DOHH2 (cell line): ENCODE measurements at regions not wholly inside any gene's neighbourhood (a gene's known extent, or its start where the extent isn't known, plus 50 kb on each side); places are given as distances from the start of the nearest gene placed in this dataset.

Source experiments
- H3F3A ChIP-seq: fragments of 200-600 bp; sonication (generic), shearing (Covaris generic); 2 replicates; pipeline ENCODE4 v1.6.0; 2016; ENCODE audit warnings: antibody characterized with exemption, mild to moderate bottlenecking; ENCODE audit not compliant: control insufficient read depth, insufficient read depth
- H3K27ac ChIP-seq: fragments of 200-600 bp; sonication (generic); 2 replicates; pipeline ENCODE4 v1.5.1; 2014; ENCODE audit warnings: low read depth, mild to moderate bottlenecking, low read length, moderate library complexity
- H3K27me3 ChIP-seq: fragments of 200-600 bp; sonication (generic); 2 replicates; pipeline ENCODE4 v1.6.1; 2014; ENCODE audit warnings: mild to moderate bottlenecking, low read length, mixed read lengths; ENCODE audit not compliant: control insufficient read depth
- H3K36me3 ChIP-seq: fragments of 200-600 bp; sonication (generic); 2 replicates; pipeline ENCODE4 v1.6.1; 2014; ENCODE audit warnings: mild to moderate bottlenecking, low read length, moderate library complexity, mixed read lengths; ENCODE audit not compliant: control insufficient read depth
- H3K4me1 ChIP-seq: fragments of 200-600 bp; sonication (generic); 2 replicates; pipeline ENCODE4 v1.6.1; 2014; ENCODE audit warnings: mild to moderate bottlenecking, low read length, mixed read lengths; ENCODE audit not compliant: control insufficient read depth
- H3K4me2 ChIP-seq: fragments of 200-600 bp; sonication (generic); 2 replicates; pipeline ENCODE4 v1.6.0; 2014; ENCODE audit warnings: mild to moderate bottlenecking, low read length, moderate library complexity
- H3K4me3 ChIP-seq: fragments of 200-600 bp; sonication (generic); 2 replicates; pipeline ENCODE4 v1.5.1; 2014; ENCODE audit warnings: mild to moderate bottlenecking, low read length, mixed read lengths
- H3K79me2 ChIP-seq: fragments of 200-600 bp; sonication (generic); 2 replicates; pipeline ENCODE4 v1.6.1; 2014; ENCODE audit warnings: mild to moderate bottlenecking, low read length, mixed read lengths; ENCODE audit not compliant: control insufficient read depth
- H3K9me2 ChIP-seq: fragments of 200-600 bp; sonication (generic); replicated peaks from 2 replicates; pipeline ENCODE4 v1.6.1; 2014; ENCODE audit warnings: mild to moderate bottlenecking, low read length, mixed read lengths; ENCODE audit not compliant: control insufficient read depth
- H3K9me3 ChIP-seq: fragments of 200-600 bp; sonication (generic); 2 replicates; pipeline ENCODE4 v1.6.1; 2014; ENCODE audit warnings: antibody characterized with exemption, low read length, mixed read lengths; ENCODE audit not compliant: control insufficient read depth, insufficient read depth
- H4K20me1 ChIP-seq: fragments of 200-600 bp; sonication (generic); 2 replicates; pipeline ENCODE4 v1.6.0; 2014; ENCODE audit warnings: low read depth, mild to moderate bottlenecking, antibody characterized with exemption, low read length, moderate library complexity; ENCODE audit not compliant: control insufficient read depth, insufficient read depth
- EZH2phosphoT487 ChIP-seq: fragments of 200-600 bp; sonication (generic); IDR thresholded peaks from 2 replicates; pipeline ENCODE4 v1.6.1; 2017; ENCODE audit warnings: borderline replicate concordance, mild to moderate bottlenecking, antibody characterized with exemption, low read length, moderate library complexity, mixed read lengths
- TF ChIP-seq, protein P1 (sequence below): fragments of 200-600 bp; sonication (generic); IDR thresholded peaks from one replicate; pipeline ENCODE4 v1.5.1; 2014; ENCODE audit warnings: antibody characterized with exemption, mild to moderate bottlenecking, low read depth, low read length; ENCODE audit not compliant: poor library complexity, severe bottlenecking

DNA sequence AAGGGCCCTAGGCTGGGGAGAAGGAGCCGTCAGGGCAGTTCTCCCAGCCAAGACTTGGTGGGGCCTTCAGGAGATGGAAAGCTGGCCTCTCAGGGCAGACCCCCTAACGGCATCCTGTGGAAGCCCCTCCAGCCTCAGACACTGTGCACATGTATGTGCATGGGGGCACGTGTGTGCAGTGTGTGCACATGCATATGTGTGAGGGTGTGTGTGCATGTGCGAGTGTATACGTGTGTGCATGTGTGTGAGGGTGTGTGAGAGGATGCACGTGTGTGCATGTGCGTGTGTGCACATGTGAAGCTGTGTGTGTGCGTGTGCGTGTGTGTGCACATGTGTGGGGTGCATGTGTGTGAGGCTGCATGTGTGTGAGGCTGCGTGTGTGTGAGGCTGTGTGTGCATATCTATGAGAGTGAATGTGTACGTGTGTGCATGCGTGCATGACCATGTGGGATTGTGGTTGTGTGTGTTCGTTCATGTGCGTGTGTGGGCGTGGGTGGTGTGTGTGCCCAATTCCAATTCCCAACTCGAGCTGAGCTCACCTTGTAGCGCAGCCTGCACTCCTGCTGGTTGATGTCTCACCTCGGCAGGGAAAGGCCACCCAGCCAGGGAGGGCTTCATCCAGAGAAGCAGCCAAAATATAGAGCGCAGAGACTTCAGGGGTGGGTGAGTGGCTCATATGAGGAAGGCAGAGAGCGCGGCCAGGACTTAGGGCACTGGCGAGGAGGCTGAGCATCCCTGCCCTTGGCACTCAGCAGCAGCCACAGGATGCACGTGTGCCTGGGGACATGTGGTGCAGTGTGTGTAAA lies 142.7 kb upstream of the PPP1R26 start:
- Histone ChIP-seq H3K4me2 (no peak overlapping the region), H3K9me3 (no peaks in the 10 kb centered on the region), H3K4me1 (no peaks in the 10 kb centered on the region), H3K27ac (no peak overlapping the region), H3K9me2 (no peaks in the 10 kb centered on the region), H3K79me2 (no peaks in the 10 kb centered on the region), H4K20me1 (no peaks in the 10 kb centered on the region), H3K36me3 (no peaks in the 10 kb centered on the region), H3K4me3 (no peak overlapping the region), H3F3A (no peaks in the 10 kb centered on the region), H3K27me3 (no peaks in the 10 kb centered on the region)
- TF ChIP-seq, protein P1, sequence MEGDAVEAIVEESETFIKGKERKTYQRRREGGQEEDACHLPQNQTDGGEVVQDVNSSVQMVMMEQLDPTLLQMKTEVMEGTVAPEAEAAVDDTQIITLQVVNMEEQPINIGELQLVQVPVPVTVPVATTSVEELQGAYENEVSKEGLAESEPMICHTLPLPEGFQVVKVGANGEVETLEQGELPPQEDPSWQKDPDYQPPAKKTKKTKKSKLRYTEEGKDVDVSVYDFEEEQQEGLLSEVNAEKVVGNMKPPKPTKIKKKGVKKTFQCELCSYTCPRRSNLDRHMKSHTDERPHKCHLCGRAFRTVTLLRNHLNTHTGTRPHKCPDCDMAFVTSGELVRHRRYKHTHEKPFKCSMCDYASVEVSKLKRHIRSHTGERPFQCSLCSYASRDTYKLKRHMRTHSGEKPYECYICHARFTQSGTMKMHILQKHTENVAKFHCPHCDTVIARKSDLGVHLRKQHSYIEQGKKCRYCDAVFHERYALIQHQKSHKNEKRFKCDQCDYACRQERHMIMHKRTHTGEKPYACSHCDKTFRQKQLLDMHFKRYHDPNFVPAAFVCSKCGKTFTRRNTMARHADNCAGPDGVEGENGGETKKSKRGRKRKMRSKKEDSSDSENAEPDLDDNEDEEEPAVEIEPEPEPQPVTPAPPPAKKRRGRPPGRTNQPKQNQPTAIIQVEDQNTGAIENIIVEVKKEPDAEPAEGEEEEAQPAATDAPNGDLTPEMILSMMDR = no peak
- no peak for TF ChIP-seq EZH2phosphoT487

DNA sequence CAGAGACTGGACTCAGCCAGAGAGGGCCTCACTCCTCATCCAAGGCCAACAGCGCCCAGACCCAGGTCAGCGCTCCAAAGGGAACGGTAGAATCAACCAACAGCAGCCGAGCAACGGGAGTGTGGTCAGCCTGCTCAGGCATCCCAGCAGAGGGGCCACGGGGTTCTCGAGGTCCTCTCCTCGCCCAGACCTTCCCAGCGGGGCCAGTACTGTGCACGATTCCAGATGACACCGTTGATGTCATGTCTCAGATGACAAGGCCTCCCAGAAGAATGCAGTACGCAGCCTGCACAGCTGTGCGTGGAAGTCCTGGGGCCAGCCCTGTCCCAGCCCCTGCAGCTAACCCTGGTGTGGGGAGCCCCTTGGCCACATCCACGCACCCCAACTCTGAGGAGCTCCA lies 141.0 kb upstream of the PPP1R26 start:
- H3K27ac ChIP-seq = no peak overlapping the region

DNA sequence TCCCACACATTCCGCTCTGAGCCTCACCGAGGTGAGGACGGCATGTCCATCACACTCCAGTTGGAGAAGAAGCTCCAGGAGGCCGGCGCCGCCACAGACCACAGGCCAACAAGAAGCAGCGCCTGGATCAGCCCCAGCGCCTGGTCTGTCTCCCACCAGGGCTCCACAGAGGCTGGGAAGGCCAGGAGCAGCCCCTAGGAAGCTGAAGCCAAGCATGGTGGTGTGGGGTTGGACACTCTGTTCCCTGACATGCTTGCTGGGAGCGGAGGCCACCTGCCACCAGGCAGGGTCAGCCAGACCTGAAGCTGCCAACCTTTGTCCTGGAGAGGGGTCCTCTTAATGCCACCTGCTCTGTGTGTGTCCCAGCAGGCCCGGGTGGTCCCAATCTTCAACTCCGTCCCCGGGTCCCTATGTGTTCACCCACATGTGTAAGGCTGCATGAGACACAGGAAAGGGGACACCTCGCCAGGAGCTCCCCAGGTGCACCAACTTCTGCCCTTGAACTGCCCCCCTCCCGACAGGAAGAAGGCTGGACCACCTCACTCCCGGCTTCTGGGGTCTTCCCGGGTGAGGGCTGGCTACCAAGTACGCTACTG lies 140.1 kb upstream of the PPP1R26 start:
- no peaks in the 10 kb centered on the region for H3K4me1 ChIP-seq
- no peaks in the 10 kb centered on the region for H3K27me3 ChIP-seq
- H4K20me1 ChIP-seq = no peaks in the 10 kb centered on the region
- H3K36me3 ChIP-seq = no peaks in the 10 kb centered on the region
- no peaks in the 10 kb centered on the region for H3K9me2 ChIP-seq
- H3F3A ChIP-seq = no peaks in the 10 kb centered on the region
- no peaks in the 10 kb centered on the region for H3K79me2 ChIP-seq
- TF ChIP-seq EZH2phosphoT487 = no peak
- TF ChIP-seq, protein P1 = no peak
- H3K4me2 ChIP-seq = no peak overlapping the region
- no peak overlapping the region for H3K27ac ChIP-seq
- no peaks in the 10 kb centered on the region for H3K9me3 ChIP-seq
- no peak overlapping the region for H3K4me3 ChIP-seq

More for the DNA sequence above, 141.0 kb upstream of the PPP1R26 start:
- H3K36me3 ChIP-seq = no peaks in the 10 kb centered on the region
- H4K20me1 ChIP-seq = no peaks in the 10 kb centered on the region
- H3F3A ChIP-seq = no peaks in the 10 kb centered on the region
- no peaks in the 10 kb centered on the region for H3K9me2 ChIP-seq
- TF ChIP-seq, protein P1 = no peak
- TF ChIP-seq EZH2phosphoT487 = no peak
- H3K79me2 ChIP-seq = no peaks in the 10 kb centered on the region
- H3K27me3 ChIP-seq = no peaks in the 10 kb centered on the region
- no peak overlapping the region for H3K4me3 ChIP-seq
- H3K4me1 ChIP-seq = no peaks in the 10 kb centered on the region
- no peak overlapping the region for H3K4me2 ChIP-seq
- no peaks in the 10 kb centered on the region for H3K9me3 ChIP-seq
